HG02678 (cell line): ENCODE measurements at regions not wholly inside any gene's neighbourhood (a gene's known extent, or its start where the extent isn't known, plus 50 kb on each side); places are given as distances from the start of the nearest gene placed in this dataset.

ENCODE experiments used
- ATAC-seq: cut with Tn5 transposase; IDR thresholded peaks from one replicate; pipeline ENCODE4 v1.9.1; 2021; ENCODE audit warnings: mild to moderate bottlenecking, moderate library complexity; ENCODE audit not compliant: unreplicated experiment

DNA sequence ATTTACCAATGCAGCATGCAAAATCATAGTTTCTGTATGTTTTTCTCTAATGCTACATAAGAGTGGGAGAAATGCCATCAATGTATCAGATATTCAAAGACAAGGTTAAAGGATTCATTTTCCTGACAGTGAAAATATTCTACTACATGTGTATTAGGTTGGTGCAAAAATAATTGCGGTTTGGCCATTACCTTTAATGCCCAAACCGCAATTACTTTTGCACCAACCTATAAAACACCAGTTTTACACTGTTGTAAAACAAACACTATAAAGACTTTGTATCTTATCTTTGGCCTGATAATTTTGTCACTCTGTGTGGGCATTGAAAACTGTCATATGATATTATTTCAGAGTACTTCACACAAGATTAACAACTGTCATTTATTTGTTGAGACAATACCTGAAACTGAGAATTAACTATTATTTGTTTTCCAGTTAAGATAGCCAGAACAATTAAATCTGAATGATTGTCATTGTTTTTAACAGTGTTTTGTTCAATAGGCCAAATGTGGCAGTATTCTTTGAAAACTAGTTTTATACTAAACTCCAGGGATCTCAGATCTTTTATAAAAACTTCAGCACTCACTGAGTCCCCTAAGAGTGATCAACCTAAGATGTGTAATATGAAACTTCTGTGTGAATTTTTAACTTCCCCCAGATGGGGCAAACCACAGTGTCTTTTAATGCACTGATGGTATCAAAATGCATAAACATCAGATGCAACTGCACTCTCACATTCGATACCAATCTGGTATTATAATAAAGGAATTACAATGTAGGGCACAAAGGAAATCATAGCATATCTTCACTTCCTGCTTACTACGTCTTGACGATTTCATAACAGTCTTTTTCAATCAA, 53.8 kb upstream of the FBN2 start:
- ATAC-seq: no peak

DNA sequence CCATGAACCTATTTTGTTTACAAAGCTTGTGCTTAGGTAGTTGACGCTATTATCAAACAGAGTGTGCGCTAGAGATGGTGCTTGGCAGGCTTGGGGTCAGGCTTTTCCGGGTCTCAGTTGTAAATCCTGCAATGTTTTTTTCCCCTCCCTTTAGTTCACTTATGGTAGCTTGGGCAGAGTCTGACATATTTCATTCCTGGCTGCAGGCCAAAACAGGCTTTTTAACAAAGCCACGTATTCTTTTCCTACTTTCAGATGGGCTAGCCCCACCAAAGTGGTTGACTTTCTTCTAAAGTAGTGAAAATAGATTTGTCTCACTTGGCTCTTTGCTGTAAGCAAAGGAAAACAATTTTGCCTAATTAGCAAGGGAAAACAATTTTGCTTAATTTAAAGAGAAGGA, 58.0 kb upstream of the FBN2 start:
- ATAC-seq: no peak

DNA sequence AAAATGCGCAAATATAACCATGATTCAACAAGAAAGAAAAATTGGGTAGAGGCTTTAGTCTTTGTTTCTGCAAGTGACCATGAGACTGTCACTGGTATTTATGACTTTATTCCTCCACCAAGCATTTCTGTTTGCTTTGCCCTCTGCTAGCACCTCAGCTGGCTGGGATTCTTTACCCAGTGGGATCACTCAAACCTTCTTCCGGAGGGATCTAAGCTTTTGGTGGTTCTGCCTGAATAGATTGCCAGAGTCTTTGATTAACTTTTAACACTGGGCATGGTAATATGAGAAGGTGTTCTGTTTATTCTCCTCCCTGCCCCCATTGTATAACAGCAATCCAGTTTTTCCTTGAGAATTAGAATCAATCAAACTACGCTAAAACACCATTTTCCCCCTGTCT, 59.1 kb upstream of the FBN2 start:
- ATAC-seq: no peak

DNA sequence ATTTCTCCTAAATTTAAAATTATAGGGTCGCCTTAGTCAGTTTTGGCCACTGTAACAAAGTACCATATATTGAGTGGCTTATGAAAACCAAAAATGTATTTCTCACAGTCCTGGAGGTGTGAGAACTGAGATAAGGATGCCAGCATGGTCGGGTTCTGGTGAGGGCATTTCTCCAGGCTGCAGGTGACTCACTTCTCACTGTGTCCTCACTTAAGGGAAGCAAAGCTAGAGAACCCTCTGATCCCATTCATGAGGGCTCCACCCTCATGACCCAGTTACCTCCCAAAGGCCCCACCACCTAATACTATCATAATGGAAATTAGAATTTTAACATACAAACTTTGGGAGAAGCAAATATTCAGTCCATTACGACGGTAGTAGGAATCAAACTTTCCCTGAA, 75.1 kb upstream of the FBN2 start:
- ATAC-seq: no peak

DNA sequence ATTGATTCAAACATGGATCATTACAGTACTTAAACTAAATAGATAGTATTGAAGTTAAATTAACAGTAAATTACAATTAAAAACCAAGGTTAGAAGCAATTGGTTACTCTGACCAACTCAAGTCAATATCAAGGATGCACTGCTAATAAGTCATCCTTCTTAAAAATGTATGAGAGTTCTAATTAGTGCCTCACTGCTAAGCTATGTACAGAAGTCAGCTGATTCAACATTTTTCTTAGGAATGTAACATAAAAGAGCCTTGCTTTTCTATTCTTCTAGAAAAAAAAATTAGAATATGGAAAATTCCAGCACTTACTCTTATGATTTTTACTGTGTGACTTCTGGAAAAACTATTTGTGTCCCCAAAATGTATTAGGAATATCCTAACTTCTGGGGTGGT, 75.7 kb upstream of the FBN2 start:
- no peak for ATAC-seq

DNA sequence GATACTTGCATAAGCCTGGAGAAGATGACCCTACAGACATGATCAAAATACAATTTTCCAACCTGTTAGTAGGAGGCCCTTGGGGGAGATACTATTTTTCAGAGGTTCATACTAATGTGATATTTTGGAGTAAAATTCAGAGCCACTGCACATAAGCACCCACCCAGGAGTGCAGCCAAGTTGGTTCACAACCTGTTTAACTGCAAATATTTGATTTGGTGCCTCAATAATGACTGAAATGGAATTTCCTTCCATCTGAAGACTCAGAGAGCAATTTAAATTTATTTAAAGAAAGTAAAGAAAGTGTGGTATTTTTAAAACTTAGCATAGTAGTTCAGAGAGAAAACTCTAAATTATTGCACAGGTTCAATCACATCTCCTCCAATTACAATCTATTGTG, 77.5 kb upstream of the FBN2 start:
- ATAC-seq: no peak

DNA sequence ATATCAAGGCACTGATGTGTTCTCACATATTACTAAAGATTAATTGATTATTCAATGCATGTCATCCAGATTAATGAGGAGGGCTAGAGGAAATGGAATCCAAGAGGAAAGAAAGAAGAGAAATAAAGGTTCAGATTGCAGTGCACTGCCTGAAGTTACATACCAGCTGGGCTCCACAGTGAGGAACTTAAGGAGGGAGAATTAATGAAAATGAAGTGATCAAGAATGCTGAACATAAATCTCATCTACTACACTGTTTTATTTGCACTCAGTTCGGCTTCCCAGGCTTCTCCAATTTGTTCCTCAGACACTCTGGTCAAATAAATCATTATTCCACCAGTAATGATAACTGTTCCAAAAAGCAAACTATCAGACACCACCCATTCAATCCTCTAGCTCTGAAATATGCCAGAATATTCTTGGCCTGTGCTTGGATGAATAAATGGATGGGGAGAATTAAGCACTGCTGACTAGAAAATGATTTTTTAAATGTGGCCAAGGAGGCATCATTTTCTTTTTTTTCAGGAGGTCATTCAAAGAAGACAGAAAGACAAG, 88.6 kb upstream of the FBN2 start:
- no peak for ATAC-seq

DNA sequence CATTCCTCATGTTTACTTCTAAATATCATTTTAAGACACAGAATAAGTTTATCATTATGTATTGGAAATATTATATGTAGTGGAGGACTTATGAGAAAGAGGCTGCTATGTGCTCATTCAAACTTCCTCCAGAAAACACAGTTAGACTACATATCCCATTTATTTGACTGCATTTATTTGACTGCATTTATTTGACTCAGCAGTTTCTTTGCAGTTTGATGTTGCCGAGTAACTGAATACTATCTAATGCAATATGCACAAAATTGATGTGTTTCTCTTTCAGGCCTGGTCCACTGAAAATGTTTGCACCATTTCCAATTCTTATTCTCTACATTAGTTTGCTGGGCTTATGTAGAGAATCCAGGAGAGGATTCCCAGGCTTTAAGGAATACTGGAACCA, 89.9 kb upstream of the FBN2 start:
- no peak for ATAC-seq

DNA sequence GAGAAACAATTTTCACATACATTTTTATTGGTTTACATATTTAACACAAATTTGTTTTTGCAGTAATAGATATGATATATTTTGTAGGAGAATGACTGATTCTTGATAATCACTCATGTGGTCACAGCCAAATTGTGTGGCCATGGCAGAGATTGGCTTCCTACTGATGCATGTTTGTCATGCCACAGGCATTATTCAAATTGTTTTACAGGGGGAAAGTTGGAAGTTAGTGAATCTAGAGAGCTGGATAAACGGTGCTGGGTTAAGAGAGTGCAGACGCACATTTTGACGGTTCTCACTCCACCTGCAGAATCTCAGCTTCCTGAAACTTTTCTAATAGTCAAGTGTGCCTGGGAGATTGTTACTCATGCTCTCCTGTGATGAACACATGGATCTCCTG, 91.1 kb upstream of the FBN2 start:
- ATAC-seq: no peak

DNA sequence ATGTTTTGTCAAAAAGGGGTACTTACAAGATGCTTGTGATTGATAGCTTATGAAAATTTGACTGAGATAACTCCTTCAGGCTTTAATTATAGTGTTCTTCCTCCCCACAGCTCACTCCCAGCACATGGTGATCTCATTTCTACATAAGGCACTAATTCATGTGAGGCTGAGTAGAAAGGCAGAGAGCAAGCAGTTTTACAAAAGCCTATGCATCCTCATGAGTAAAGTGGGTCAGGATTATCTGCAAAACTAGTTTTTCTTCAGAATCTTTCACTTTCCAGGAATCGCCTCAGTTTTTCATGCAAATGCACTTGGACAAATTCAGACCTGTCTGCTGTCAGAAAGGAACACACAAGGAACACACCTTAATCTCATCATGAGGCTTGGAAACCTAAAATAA, 92.1 kb upstream of the FBN2 start:
- no peak for ATAC-seq

DNA sequence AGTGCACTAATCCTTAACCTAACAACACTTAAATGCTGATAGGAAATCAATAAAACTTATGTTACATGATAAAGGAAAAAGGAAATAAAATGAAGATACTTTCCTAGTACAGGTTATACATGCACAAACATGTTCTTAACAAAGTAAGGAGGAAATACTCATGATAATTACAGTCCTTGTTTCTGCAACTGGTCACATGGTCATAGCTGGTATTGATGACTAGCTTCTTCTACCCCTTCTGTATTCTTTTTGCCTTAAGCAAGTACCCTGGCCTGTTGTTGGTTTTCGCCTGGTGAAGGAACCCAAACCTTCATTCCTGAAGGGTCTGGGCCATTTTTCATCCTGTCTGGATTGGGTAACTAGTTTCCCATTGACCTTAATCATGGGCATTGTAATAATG, 93.7 kb upstream of the FBN2 start:
- no peak for ATAC-seq

DNA sequence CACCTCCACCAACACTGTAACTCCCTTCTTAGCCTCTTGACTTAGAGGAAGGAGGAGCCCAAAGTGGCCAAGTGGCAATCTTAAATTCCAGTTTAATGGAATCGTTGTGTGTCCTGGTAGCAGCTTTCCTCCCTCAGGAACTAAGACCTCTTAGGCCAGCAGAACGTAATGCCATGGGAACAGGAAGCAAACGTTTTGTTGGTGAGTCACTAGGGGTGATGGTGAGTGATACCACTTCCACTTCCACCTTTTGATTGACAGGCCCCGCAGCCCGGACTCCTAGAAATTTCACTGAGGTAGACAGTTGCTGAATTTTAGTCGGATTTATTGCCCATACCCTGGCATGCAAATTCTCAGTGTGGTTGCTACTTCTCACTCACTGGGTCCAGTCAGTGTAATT, 94.2 kb upstream of the FBN2 start:
- ATAC-seq: no peak

DNA sequence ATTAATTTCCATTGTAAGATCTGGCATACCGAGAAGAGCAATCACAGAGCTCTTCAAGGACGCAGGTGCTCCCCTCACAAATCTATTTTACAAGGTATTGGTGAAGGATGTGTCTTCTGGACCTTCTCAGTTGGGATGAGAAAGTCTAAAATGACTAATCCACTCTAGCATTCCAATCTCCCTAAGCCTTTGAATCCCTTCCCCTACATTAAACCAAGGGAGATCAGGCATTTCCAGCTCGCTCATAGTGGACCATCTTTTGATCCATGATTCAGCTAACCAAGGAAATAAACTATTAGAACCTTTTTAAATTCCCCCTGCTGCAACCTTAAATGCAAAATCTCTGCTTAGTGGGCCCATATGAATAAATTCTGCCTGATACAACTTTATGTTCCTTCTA, 95.9 kb upstream of the FBN2 start:
- no peak for ATAC-seq

DNA sequence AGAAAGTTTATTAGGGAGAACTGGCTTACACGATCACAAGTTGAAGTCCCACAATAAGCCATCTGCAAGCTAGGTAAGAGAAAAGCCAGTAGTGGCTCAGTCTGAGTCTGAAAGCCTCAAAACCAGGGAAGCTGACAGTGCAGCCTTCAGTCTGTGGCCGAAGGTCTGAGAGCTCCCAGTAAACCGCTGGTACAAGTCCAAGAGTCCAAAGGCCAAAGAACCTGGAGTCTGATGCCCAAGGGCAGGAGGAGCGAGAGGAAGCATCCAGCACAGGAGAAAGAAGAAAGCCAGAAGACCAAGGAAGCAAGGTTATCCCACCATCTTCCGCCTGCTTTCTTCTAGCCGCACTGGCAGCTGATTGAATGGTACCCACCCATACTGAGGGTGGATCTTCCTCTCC, 97.3 kb upstream of the FBN2 start:
- no peak for ATAC-seq

DNA sequence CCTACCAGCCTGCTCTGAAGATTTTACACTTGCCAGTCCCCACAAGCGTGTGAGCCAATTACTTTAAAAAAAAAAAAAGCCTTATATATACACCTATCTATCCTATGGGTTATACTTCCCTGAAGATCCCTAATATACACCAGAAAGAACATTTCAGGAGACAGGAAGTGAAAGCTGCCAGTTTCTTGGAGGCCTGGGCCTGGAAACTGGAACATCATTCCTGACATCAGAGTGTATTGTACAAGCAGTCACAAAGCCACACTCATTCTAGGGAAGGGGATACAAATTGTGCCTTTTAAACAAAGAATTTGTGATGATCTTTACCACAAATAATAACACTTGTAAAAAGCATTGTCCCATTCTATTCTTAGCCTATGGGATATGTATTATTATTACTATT, 98.3 kb upstream of the FBN2 start:
- no peak for ATAC-seq

DNA sequence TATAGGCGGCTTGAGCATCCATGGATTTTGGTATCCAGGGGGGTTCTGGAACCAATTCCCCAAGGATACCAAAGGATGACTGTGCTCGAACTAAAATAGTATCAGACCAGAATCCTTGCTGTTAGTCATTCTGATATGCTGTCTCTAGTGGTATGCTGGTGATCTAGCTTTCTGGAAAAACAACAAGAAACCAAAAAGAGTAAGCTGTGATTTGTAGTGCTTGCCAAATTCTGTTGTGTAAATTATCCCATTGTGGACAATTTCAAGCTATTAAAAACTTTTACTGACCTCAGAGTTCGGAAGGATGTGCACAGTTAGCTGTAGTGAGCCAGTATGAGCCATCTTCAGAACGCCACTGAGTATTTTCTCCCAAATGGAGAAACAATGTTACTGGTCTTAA, 99.0 kb upstream of the FBN2 start:
- ATAC-seq: no peak

DNA sequence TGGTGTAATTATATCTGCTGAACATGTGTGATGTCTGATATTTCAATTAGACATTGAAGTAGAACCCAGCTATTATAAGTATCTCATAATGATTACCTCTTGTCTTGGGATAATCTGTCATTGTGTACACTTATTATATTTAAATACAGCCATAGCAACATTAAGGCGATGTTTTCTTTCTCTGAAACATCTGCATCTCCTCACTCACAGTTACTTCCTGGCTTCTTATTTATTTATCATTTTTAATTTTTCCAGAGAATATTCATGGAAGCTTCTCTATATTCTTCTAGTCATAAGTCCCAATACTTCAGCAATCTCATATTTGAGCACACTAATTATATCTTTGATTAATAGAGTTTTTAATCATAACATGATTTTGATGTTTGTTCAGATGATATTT, 103.8 kb upstream of the FBN2 start:
- no peak for ATAC-seq

DNA sequence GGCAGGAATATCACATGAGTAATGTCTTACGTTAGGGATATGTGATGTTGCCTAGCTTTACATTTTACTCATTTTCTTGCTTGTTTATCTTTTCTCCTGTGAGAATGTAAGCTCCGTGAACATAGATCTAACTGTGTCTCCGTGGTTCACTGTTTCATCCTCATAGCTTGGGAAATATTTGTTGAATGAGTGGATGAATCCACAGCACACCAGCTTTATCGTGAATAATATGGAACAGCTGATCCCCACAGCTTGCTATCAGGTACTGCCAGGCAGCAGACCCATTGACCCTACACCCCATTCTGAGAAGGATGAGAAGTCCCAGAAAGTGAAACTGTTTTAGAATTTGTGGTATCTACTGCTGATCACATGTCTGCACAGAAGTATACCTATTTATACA, 106.8 kb upstream of the FBN2 start:
- no peak for ATAC-seq

DNA sequence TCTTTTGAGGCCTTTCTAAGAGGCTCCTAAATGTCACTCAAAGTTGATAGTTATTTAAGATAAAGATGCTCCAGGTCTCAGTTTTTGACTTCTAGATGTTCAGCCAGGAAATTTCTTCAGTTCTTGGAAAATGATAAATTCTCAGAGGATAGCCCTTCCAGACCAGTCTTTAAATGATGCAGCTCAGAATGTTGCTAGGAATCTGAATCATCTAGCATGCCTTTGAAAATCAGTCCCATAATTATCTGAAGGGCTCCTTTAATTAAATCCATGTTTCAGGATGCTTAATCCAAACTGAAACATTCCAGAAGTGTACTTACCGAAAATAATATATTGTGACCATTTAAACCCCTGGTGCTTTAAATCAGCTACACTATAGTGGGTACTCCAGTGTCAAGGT, 107.5 kb upstream of the FBN2 start:
- ATAC-seq: no peak

DNA sequence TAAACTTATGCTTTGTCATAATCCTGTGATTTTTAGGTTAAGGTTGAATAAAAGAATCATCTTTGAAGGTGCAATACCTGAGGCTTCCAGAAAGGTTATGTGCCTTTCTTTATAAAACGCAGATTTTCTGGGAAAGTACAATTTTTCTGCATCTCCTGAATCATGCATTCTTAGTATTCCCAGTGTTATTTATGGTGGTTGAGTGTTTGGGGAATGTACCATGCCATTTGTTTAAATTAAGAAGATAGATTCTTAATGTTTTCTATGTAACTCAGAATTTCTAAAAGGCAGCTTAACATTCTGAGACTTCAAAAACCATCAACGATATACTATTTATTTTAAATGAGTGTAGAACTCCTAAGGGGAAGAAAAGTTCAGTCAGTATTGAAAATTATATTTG, 108.1 kb upstream of the FBN2 start:
- no peak for ATAC-seq

DNA sequence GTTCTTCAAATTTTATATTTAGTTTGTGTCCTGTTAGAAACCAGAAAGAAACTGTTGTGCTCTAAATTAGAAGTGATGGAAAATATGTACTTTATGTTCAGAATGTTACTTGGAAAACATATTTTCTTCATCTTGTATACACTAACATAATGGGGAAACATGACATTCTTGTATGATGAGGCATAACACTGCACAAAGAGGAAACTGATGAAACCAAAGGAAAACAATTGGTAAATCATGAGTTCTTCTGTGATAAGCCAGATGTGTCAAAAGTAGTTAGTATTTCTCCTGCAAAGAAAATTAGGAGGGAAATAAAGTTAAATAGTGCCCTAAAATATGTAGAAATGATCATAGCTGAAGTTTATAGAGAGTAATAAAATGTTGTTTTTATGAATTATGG, 111.1 kb upstream of the FBN2 start:
- ATAC-seq: no peak

DNA sequence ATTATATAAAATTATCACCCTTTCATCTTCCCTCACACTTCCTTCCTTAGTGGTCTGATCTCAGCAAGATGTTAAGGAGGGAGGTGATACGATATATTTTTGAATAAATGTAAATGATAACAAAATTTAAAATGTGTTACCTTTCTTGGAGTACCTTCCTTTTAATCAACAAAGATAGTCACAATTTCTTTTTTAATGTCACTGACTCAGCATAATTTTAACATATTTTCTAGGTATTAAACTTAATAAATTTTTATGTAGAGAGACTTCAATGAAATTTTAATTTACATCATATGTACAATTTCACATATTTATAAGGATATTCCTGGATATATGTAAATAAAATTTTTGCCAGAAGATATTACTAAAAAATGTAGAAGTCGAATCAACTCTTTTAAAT, 125.0 kb upstream of the FBN2 start:
- no peak for ATAC-seq

DNA sequence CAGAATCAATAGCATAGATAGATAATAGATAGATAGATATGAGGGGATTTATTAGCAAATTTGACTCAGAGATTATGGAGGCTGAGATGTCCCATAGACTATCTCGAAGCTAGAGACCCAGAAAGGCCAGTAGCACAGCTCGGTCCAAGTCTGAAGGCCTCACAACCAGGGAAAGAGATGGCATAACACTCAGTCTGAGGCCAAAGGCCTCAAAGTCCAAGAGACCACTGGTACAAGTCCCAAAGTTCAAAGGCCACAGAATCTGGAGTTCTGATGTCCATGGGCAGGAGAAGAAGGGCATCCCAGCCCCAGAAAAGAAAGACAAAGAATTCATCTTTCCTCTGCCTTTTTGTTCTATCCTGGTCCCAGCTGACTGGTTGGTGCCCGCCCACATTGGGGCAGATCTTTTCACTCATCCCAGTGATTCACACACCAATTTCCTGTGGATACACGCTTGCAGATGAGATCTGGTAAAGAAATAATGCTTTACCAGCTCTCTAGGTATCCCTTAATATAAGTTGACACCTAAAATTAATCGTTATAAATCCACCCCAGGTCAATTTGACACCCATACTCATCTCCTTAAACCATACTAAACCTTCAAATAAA, 127.8 kb upstream of the FBN2 start:
- no peak for ATAC-seq
